Activated naive CD4-positive, alpha-beta T cell treated with anti-CD3 and anti-CD28 coated beads, Interleukin-2, amount 50 U/mL, for 24 hours (primary cell): ENCODE measurements at regions not wholly inside any gene's neighbourhood (a gene's known extent, or its start where the extent isn't known, plus 50 kb on each side); places are given as distances from the start of the nearest gene placed in this dataset.

Source experiments
- H3K27ac Mint-ChIP-seq: one replicate; pipeline ENCODE4 v1.8.0; 2021; ENCODE audit warnings: mild to moderate bottlenecking, mixed read lengths
- H3K27me3 Mint-ChIP-seq: one replicate; pipeline ENCODE4 v1.8.0; 2021; ENCODE audit warnings: mixed read lengths
- H3K36me3 Mint-ChIP-seq: one replicate; pipeline ENCODE4 v1.8.0; 2021; ENCODE audit warnings: mixed read lengths
- H3K4me1 Mint-ChIP-seq: one replicate; pipeline ENCODE4 v1.8.0; 2021; ENCODE audit warnings: mixed read lengths
- H3K4me3 Mint-ChIP-seq: one replicate; pipeline ENCODE4 v1.8.0; 2021; ENCODE audit warnings: mild to moderate bottlenecking, mixed read lengths
- H3K9me3 Mint-ChIP-seq: one replicate; pipeline ENCODE4 v1.8.0; 2021; ENCODE audit warnings: mixed read lengths

DNA sequence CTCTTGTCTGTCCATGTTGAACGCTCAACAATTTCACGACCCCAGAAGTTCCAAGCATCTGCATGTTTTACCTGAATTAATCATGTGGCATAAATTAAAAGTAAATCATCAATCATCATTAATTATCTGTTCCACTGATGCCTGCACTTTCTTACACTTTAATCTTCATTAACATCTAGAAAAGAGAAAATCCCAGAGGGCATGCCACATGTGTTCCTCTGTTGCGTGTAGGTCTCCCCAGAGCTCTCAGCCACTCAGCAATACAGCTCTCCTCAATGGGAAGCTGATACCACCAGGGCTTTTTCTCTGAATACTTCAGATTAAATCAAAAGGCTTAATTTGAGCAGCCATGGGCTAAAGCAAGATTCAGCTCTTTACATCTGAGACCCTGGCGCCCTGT is 722.4 kb upstream of the TENM3 start:
- H3K4me1 Mint-ChIP-seq = no peaks in the 10 kb centered on the region
- peaks cover under 1% of the 10 kb centered on the region for H3K9me3 Mint-ChIP-seq
- H3K36me3 Mint-ChIP-seq = no peaks in the 10 kb centered on the region
- no peaks in the 10 kb centered on the region for H3K27me3 Mint-ChIP-seq
- H3K27ac Mint-ChIP-seq = no peak overlapping the region
- no peak overlapping the region for H3K4me3 Mint-ChIP-seq

DNA sequence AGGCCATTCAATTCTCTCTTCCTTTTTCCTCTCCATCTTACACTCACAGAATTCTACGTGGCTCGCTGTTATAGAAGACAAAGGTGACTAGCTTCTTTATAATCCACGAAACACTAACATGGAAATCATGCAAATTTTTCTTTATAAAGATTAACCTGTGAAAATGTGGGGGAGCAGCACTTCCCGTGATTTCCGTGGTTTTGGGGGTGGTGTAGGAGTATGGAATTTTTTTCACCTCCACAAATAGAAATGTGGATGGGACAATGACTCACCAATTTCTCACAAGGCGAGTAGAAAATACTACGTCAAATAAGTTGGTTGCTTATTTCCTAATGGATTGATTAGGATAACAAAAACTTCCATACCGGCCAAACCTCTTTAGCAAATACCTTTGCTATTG is 719.2 kb upstream of the TENM3 start:
- Mint-ChIP-seq H3K4me1 (no peaks in the 10 kb centered on the region), H3K36me3 (no peaks in the 10 kb centered on the region), H3K4me3 (no peak overlapping the region), H3K27ac (no peak overlapping the region), H3K9me3 (no peaks in the 10 kb centered on the region), H3K27me3 (no peaks in the 10 kb centered on the region)

DNA sequence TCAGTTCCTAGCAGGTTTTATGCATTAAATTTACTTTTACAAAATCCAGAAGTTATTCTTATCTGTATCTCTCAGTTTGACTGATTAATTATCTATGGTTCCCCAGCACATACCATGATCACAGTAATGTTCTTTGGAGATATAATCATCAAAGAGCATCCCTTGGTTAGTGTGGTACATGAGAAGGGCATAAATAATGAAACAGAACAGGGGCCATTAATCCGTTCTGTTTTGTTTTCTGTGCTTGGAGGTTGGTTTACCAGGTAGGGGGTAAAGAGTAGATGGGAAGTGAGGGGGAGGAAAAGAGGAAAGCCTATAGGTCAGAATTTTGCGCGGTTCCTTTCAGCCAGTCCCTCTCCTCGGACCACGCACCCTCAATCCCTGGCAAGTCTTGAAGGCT is 718.7 kb upstream of the TENM3 start:
- Mint-ChIP-seq H3K9me3 (no peaks in the 10 kb centered on the region), H3K36me3 (no peaks in the 10 kb centered on the region), H3K27me3 (no peaks in the 10 kb centered on the region), H3K27ac (no peak overlapping the region), H3K4me3 (no peak overlapping the region), H3K4me1 (no peaks in the 10 kb centered on the region)

DNA sequence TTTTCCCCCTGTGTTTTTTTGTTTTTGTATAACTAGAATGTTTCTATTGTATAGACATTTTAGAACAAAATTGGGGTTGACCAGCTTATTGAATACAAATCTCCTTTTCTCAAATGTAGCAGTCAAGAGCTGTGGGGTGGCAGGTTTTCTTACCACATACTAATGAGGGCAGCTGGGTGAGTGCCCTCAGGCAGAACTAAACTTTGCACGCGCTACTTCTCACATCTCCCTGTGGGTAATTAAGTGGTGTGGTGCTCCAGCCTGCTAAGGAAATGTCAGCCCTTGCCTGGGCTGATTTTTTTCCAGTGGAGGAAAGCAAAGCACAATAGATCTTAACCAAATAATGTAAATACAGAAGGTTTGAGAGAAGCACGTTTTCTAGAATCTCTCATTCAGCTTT is 717.6 kb upstream of the TENM3 start:
- H3K27me3 Mint-ChIP-seq = no peaks in the 10 kb centered on the region
- no peaks in the 10 kb centered on the region for H3K9me3 Mint-ChIP-seq
- H3K36me3 Mint-ChIP-seq = no peaks in the 10 kb centered on the region
- H3K27ac Mint-ChIP-seq = no peak overlapping the region
- H3K4me3 Mint-ChIP-seq = no peak overlapping the region
- no peaks in the 10 kb centered on the region for H3K4me1 Mint-ChIP-seq

DNA sequence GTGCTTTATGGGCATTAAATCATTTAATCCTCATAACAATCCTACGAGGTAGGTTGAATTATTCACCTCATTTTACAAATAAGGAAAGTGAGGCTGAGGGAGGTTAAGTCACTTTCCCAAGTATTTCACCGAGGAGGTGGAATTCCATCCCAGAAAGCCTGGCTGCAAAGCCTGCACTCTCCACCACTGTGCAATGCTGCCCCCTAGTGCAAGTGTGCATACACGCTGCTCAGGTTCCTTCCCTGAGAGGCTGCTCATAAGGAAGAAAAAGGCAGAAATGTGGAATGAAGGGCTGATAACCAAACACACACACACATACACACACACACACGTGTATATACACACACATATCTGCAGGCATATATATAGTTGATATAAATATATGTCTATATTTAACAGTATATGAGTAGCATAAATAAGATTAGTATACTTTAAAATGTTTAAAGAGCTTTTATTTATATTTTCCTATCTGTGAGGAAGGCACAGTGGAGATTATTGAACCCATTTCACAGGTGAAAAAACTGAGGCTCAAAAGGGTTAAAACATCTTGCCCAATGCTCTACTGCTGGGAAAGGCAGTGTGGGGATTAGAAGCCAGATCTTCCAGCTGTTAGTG is 714.5 kb upstream of the TENM3 start:
- no peak overlapping the region for H3K27ac Mint-ChIP-seq
- H3K9me3 Mint-ChIP-seq = no peaks in the 10 kb centered on the region
- no peaks in the 10 kb centered on the region for H3K4me1 Mint-ChIP-seq
- no peaks in the 10 kb centered on the region for H3K27me3 Mint-ChIP-seq
- H3K36me3 Mint-ChIP-seq = no peaks in the 10 kb centered on the region
- no peak overlapping the region for H3K4me3 Mint-ChIP-seq

DNA sequence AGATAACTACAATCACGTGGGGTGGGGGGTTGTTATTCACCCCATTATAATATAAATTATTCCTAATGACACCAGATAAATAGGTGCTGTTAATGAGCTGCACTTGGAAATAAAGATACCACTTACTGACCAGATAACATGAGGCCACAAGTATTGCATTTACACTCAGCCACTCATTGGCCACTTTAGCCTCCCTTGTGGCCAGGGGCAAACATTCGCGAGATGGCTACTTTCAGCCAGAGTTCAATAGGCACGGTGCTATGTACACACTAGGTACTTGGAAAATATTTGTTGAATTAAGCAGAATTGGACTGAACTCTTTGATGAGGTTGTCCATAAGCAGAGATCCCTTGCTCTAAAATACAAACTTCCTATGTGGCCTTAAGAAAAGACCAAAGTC is 713.7 kb upstream of the TENM3 start:
- no peak overlapping the region for H3K4me3 Mint-ChIP-seq
- no peak overlapping the region for H3K27ac Mint-ChIP-seq
- H3K4me1 Mint-ChIP-seq = no peaks in the 10 kb centered on the region
- no peaks in the 10 kb centered on the region for H3K27me3 Mint-ChIP-seq
- H3K36me3 Mint-ChIP-seq = no peaks in the 10 kb centered on the region
- no peaks in the 10 kb centered on the region for H3K9me3 Mint-ChIP-seq

DNA sequence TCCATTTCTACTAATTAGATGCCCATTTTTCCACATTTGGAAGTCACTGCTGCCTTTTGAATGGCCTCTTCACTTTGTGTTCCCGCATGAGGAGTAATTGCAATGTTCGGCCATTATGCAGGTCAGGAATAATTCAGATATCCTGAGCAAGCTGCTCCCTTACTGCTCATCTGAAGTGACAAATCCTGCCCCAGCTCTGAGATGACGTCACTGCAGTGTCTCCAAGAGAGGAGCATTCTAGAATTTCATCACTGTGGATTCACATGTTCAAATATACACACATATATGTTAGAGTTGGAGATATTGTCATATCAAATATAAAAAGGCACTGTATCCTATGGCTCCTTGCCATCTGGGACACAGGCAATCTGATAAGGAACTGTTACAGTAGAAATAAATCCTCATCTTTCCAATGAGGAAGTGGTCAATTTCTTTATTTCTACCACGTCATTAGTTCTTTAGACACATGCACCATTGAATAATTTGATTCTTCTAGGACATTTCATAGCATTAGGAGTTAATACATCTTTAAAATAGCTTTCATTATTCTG is 706.9 kb upstream of the TENM3 start:
- H3K4me1 Mint-ChIP-seq = no peaks in the 10 kb centered on the region
- no peaks in the 10 kb centered on the region for H3K36me3 Mint-ChIP-seq
- no peak overlapping the region for H3K4me3 Mint-ChIP-seq
- H3K27me3 Mint-ChIP-seq = no peaks in the 10 kb centered on the region
- no peak overlapping the region for H3K27ac Mint-ChIP-seq
- peaks cover 7% of the 10 kb centered on the region for H3K9me3 Mint-ChIP-seq

DNA sequence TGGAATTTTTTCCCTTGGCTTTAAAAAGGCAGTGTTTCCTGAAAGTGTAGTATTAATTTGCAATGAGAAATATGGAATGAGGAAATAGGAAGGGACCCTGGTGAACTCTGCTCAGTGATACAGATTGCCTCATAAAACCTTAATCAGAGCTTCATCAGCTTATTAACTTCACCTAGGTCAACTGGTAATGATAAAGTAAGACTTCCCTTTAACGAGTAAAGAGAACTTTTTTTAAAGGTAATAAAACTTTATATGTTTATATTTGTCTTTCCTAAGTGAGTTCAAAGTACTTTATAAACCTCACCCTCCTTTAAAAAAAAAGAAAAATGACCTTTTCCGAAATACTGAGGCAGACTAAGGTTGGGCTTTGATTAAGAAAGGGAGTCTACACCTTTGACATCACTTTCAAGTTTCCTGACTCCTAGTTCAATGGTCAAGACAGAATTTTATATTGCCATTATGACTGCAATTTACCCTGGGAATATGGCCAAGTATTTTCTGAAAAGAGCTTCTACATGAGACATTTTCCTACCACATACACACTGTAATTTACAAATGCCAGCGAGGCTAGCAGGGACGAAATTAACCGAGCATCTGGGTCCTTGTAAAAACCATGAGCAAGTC is 706.3 kb upstream of the TENM3 start:
- Mint-ChIP-seq H3K27me3 (no peaks in the 10 kb centered on the region), H3K27ac (no peak overlapping the region), H3K9me3 (peaks cover 7% of the 10 kb centered on the region), H3K4me3 (no peak overlapping the region), H3K4me1 (no peaks in the 10 kb centered on the region), H3K36me3 (no peaks in the 10 kb centered on the region)

DNA sequence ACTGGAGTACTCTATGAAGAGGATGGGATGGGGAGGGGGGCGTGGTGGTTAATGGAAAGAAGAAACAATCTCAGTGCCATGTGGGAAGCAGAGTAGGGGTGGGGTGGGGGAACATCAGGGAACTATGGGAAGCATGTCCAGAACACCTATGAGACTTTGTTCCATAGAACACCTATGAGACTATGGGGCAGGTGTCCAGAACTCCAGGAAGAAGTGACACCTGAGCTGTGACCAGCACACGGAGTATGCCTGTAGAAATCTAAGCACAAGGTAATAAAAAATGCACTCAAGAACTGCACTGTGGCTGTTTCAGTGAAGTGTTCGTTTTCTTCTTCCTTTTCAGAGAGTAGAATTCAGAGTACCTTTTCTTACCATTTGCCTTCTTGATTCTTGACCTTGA is 704.8 kb upstream of the TENM3 start:
- H3K9me3 Mint-ChIP-seq = peaks cover 7% of the 10 kb centered on the region
- no peaks in the 10 kb centered on the region for H3K27me3 Mint-ChIP-seq
- H3K36me3 Mint-ChIP-seq = no peaks in the 10 kb centered on the region
- H3K4me1 Mint-ChIP-seq = no peaks in the 10 kb centered on the region
- no peak overlapping the region for H3K4me3 Mint-ChIP-seq
- H3K27ac Mint-ChIP-seq = no peak overlapping the region

DNA sequence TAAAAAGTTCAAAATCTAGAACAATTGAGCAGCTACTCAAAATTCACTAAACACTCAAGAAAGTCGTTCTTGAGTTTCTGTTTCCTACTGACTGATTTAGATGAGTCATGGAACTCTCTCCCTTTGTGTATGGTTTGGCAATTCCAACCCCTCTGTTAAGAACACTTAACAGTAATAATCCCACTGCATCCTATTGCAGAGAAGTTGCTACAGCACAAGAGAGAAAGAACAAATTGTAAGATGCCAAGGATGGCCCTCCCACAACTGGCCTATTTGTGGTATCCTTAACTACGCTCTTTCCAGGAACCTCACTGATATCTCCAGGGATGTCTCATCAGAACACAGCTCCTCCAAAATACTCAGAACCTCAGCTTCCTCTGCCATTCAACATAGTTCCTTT is 701.8 kb upstream of the TENM3 start:
- no peaks in the 10 kb centered on the region for H3K9me3 Mint-ChIP-seq
- H3K27me3 Mint-ChIP-seq = no peaks in the 10 kb centered on the region
- H3K27ac Mint-ChIP-seq = no peak overlapping the region
- no peak overlapping the region for H3K4me3 Mint-ChIP-seq
- no peaks in the 10 kb centered on the region for H3K4me1 Mint-ChIP-seq
- no peaks in the 10 kb centered on the region for H3K36me3 Mint-ChIP-seq

DNA sequence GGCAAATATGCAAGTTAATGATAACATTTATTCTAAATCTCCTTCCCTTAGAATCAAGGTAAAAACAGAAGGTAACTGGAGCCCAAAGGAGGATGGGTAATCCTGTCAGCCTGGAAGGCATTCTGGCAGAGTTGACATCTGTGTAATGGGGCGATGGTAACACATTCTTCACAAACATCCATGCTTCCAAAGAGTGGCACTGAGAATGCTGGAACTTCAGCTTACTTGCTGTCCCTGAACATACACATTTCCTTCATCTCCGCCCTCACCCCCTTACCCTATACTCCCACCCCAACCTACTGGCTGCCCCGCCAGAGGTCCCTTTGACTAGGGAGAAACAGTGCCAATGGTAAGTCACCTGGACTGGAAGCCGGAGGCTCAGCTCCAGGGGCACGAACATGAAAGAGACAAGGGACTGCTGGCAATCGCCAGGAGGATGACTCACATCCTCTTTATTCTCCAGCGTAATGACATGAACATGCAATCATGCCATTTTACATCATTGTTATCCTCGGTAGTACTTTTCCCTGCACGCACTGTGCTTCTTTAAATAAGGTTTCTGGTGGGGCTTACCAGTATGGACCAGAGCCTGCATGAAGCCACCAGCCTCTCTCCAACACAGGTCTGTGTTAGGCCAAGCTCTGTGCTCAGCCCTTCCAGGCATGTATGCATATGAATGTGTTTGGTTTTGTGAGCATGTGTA is 694.2 kb upstream of the TENM3 start:
- H3K36me3 Mint-ChIP-seq = no peaks in the 10 kb centered on the region
- no peaks in the 10 kb centered on the region for H3K4me1 Mint-ChIP-seq
- peaks cover 4% of the 10 kb centered on the region for H3K9me3 Mint-ChIP-seq
- no peak overlapping the region for H3K27ac Mint-ChIP-seq
- H3K27me3 Mint-ChIP-seq = no peaks in the 10 kb centered on the region
- H3K4me3 Mint-ChIP-seq = no peak overlapping the region

DNA sequence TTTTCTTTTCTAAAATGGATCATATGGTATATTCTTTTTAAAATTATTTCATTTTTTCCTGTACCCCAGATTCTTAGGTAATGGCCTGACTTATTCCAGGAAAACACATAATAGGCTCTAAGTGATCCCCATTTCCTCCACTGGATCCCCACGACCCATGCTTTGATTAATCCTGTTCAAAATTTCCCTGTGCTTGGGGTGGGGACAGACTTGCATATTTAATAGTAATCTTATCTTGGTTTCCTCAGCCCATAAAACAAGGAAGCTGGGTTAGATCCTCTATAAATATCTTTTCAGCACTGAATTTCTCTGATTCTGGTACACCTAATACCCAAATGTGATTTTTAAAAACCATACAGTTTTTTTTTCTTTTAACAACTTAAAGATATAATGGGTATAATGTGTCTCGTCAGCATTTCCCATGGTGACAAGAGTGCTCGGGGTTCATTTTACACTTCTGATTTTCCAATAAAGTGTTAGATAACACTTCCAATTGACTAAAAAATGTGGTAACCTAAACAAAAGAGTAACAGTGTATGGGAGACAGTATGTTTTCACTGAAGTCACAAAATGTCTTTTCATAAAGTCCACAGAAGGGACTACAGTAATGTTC is 693.5 kb upstream of the TENM3 start:
- no peaks in the 10 kb centered on the region for H3K4me1 Mint-ChIP-seq
- peaks cover 5% of the 10 kb centered on the region for H3K9me3 Mint-ChIP-seq
- H3K27me3 Mint-ChIP-seq = no peaks in the 10 kb centered on the region
- H3K4me3 Mint-ChIP-seq = no peak overlapping the region
- no peaks in the 10 kb centered on the region for H3K36me3 Mint-ChIP-seq
- H3K27ac Mint-ChIP-seq = no peak overlapping the region

DNA sequence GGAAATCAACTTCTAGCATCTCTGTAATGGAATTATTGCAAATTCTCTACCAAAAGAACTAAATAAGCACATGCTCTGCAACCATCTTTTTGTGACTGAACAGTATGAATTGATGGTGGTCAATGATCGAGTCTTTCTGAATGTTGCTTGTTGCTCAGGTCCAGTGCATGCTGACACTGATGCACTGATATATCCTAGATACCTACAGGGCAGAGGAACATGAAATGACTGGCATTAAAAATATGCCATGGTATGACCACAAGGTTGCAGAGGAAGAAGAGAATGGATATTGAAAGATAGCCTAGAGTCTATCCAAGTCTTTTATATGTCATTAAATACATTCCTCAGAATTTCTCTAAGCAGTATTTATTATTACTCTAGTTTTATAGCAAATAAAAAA is 692.8 kb upstream of the TENM3 start:
- Mint-ChIP-seq H3K9me3 (peaks cover 5% of the 10 kb centered on the region), H3K36me3 (no peaks in the 10 kb centered on the region), H3K27ac (no peak overlapping the region), H3K27me3 (no peaks in the 10 kb centered on the region), H3K4me3 (no peak overlapping the region), H3K4me1 (no peaks in the 10 kb centered on the region)

DNA sequence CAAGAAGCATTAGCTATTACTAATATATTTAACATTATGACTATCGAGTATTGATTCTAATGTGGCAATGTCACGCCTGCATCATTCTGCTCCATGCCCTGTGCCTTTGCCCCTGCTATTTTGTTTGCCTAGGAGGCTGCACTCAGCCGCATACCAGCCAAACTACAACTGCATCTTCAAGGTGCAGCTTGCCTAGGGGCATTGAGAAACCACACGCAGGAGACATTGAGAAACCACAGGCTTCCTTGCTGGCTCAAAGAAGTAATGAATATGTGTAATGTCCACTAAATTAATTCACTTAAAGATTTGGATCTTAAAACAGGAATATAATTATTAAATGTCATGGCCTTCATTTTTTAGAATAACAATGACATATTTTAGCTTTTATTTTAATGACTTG is 683.6 kb upstream of the TENM3 start:
- Mint-ChIP-seq H3K9me3 (peaks cover 3% of the 10 kb centered on the region), H3K4me3 (no peak overlapping the region), H3K36me3 (no peaks in the 10 kb centered on the region), H3K27ac (no peak overlapping the region), H3K27me3 (no peaks in the 10 kb centered on the region), H3K4me1 (no peaks in the 10 kb centered on the region)

DNA sequence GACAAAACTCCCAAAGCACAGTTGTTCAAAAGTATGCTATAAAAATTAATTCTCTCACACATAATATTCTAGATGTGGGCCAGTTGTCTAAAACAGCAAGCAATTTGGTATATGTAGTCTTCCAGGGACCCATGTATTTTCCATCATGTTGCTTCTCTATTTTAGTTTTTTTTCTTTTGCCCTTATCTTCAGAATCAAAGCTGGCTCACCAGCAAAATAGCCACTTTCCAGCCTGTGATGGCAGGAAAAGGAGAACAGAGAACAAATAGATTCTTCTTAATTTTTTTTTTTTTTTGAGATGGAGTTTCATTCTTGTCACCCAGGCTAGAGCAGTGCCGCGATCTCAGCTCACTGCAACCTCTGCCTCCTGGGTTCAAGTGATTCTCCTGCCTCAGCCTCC is 680.8 kb upstream of the TENM3 start:
- Mint-ChIP-seq H3K36me3 (no peaks in the 10 kb centered on the region), H3K4me1 (no peaks in the 10 kb centered on the region), H3K27me3 (no peaks in the 10 kb centered on the region), H3K9me3 (no peaks in the 10 kb centered on the region), H3K27ac (no peak overlapping the region), H3K4me3 (no peak overlapping the region)

DNA sequence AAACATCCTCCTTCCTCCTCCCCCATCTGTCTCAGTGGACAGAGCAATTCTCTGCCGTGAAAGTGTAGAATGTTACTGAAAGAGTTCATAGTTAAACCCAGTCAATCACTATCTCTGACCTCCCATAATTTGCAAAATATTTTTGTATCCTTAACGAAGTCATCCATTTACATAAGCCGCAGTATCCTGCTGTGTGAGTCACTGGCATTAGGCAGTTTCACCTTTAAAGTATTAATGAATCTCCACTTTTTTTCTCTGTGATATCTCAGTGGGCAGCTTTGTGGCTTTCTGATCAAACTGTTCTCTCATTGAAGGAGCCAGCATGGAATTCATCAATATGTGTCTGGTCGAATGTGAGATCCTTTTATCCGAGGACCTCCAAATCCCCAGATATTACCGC is 678.6 kb upstream of the TENM3 start:
- Mint-ChIP-seq H3K36me3 (no peaks in the 10 kb centered on the region), H3K4me1 (no peaks in the 10 kb centered on the region), H3K27ac (no peak overlapping the region), H3K4me3 (no peak overlapping the region), H3K27me3 (no peaks in the 10 kb centered on the region), H3K9me3 (no peaks in the 10 kb centered on the region)
